GM12873 (cell line): ENCODE measurements at regions not wholly inside any gene's neighbourhood (a gene's known extent, or its start where the extent isn't known, plus 50 kb on each side); places are given as distances from the start of the nearest gene placed in this dataset.

Experiments used
- CTCF ChIP-seq: IDR thresholded peaks from 2 replicates; pipeline ENCODE4 v1.5.1; 2012; ENCODE audit warnings: low read depth, mild to moderate bottlenecking, moderate library complexity, low read length, control low read depth; ENCODE audit not compliant: insufficient read depth; ENCODE audit errors: missing control alignments

- TF ChIP-seq CTCF = no peak
These were observed 147.6 kb downstream of the CDC42EP3 start for GRCh38 chr2:37523814-37524362.

GRCh38 chr2:37526323-37526722 is 145.1 kb downstream of the CDC42EP3 start:
- no peak for TF ChIP-seq CTCF

- no peak for TF ChIP-seq CTCF
These were observed 144.6 kb downstream of the CDC42EP3 start for GRCh38 chr2:37526856-37527255.

- no peak for TF ChIP-seq CTCF
These were observed 144.1 kb downstream of the CDC42EP3 start for GRCh38 chr2:37527361-37527760.

GRCh38 chr2:37529830-37530415 is 141.5 kb downstream of the CDC42EP3 start:
- TF ChIP-seq CTCF = no peak

- no peak for TF ChIP-seq CTCF
These were observed 138.9 kb downstream of the CDC42EP3 start for GRCh38 chr2:37532503-37532902.

- TF ChIP-seq CTCF = no peak
These were observed 134.1 kb downstream of the CDC42EP3 start for GRCh38 chr2:37537316-37537715.
